K562 (cell line): ENCODE measurements at regions not wholly inside any gene's neighbourhood (a gene's known extent, or its start where the extent isn't known, plus 50 kb on each side); places are given as distances from the start of the nearest gene placed in this dataset.

ENCODE experiments used
- C11orf30 ChIP-seq: fragments of 450-650 bp; IDR thresholded peaks from 2 replicates; pipeline ENCODE4 v1.6.1; 2016; ENCODE audit warnings: low read depth, mild to moderate bottlenecking
- HOXB6 ChIP-seq: fragments of 250-450 bp; sonication (Bioruptor Pico); IDR thresholded peaks from 2 replicates; pipeline ENCODE4 v1.5.1; 2022; ENCODE audit warnings: mild to moderate bottlenecking, borderline replicate concordance
- MAFG ChIP-seq: fragments of 450-650 bp; conservative IDR thresholded peaks from 2 replicates; pipeline ENCODE4 v1.6.1; 2016; ENCODE audit warnings: missing genetic modification characterization, missing compliant biosample characterization
- TRIM24 ChIP-seq, 2 experiments: fragments of 450-650 bp; IDR thresholded peaks; 2 replicates each; pipeline ENCODE4 v1.6.1; 2016
- VEZF1 ChIP-seq: fragments of 200-800 bp; sonication (Bioruptor generic); IDR thresholded peaks from 2 replicates; pipeline ENCODE4 v1.6.1; 2017; ENCODE audit warnings: missing genetic modification characterization, missing compliant biosample characterization
- ZBTB17 ChIP-seq: fragments of 450-650 bp; formaldehyde crosslinking; IDR thresholded peaks from 2 replicates; pipeline ENCODE4 v1.4.0; 2020; ENCODE audit warnings: mild to moderate bottlenecking
- ZNF239 ChIP-seq: fragments of 250-450 bp; sonication (Bioruptor Pico); IDR thresholded peaks from 2 replicates; pipeline ENCODE4 v1.4.0; 2020; ENCODE audit warnings: mild to moderate bottlenecking
- ZNF282 ChIP-seq: sonication (generic); formaldehyde crosslinking; IDR thresholded peaks from 2 replicates; pipeline ENCODE4 v1.8.1; 2023; ENCODE audit warnings: missing genetic modification reagents
- TF ChIP-seq, protein P1 (sequence below): fragments of 450-650 bp; IDR thresholded peaks from 2 replicates; pipeline ENCODE4 v1.6.1; 2016; ENCODE audit warnings: mild to moderate bottlenecking, moderate library complexity
- TF ChIP-seq, protein P2 (sequence below), 2 experiments: fragments of 150-350 bp in 1 of 2; IDR thresholded peaks; 2 replicates each; pipeline ENCODE4 v1.6.1; 2012 to 2016; ENCODE audit warnings: low read depth in 2 of 2, low read length in 2 of 2, mild to moderate bottlenecking in 1 of 2, moderate library complexity in 1 of 2

- TF ChIP-seq, protein P1, sequence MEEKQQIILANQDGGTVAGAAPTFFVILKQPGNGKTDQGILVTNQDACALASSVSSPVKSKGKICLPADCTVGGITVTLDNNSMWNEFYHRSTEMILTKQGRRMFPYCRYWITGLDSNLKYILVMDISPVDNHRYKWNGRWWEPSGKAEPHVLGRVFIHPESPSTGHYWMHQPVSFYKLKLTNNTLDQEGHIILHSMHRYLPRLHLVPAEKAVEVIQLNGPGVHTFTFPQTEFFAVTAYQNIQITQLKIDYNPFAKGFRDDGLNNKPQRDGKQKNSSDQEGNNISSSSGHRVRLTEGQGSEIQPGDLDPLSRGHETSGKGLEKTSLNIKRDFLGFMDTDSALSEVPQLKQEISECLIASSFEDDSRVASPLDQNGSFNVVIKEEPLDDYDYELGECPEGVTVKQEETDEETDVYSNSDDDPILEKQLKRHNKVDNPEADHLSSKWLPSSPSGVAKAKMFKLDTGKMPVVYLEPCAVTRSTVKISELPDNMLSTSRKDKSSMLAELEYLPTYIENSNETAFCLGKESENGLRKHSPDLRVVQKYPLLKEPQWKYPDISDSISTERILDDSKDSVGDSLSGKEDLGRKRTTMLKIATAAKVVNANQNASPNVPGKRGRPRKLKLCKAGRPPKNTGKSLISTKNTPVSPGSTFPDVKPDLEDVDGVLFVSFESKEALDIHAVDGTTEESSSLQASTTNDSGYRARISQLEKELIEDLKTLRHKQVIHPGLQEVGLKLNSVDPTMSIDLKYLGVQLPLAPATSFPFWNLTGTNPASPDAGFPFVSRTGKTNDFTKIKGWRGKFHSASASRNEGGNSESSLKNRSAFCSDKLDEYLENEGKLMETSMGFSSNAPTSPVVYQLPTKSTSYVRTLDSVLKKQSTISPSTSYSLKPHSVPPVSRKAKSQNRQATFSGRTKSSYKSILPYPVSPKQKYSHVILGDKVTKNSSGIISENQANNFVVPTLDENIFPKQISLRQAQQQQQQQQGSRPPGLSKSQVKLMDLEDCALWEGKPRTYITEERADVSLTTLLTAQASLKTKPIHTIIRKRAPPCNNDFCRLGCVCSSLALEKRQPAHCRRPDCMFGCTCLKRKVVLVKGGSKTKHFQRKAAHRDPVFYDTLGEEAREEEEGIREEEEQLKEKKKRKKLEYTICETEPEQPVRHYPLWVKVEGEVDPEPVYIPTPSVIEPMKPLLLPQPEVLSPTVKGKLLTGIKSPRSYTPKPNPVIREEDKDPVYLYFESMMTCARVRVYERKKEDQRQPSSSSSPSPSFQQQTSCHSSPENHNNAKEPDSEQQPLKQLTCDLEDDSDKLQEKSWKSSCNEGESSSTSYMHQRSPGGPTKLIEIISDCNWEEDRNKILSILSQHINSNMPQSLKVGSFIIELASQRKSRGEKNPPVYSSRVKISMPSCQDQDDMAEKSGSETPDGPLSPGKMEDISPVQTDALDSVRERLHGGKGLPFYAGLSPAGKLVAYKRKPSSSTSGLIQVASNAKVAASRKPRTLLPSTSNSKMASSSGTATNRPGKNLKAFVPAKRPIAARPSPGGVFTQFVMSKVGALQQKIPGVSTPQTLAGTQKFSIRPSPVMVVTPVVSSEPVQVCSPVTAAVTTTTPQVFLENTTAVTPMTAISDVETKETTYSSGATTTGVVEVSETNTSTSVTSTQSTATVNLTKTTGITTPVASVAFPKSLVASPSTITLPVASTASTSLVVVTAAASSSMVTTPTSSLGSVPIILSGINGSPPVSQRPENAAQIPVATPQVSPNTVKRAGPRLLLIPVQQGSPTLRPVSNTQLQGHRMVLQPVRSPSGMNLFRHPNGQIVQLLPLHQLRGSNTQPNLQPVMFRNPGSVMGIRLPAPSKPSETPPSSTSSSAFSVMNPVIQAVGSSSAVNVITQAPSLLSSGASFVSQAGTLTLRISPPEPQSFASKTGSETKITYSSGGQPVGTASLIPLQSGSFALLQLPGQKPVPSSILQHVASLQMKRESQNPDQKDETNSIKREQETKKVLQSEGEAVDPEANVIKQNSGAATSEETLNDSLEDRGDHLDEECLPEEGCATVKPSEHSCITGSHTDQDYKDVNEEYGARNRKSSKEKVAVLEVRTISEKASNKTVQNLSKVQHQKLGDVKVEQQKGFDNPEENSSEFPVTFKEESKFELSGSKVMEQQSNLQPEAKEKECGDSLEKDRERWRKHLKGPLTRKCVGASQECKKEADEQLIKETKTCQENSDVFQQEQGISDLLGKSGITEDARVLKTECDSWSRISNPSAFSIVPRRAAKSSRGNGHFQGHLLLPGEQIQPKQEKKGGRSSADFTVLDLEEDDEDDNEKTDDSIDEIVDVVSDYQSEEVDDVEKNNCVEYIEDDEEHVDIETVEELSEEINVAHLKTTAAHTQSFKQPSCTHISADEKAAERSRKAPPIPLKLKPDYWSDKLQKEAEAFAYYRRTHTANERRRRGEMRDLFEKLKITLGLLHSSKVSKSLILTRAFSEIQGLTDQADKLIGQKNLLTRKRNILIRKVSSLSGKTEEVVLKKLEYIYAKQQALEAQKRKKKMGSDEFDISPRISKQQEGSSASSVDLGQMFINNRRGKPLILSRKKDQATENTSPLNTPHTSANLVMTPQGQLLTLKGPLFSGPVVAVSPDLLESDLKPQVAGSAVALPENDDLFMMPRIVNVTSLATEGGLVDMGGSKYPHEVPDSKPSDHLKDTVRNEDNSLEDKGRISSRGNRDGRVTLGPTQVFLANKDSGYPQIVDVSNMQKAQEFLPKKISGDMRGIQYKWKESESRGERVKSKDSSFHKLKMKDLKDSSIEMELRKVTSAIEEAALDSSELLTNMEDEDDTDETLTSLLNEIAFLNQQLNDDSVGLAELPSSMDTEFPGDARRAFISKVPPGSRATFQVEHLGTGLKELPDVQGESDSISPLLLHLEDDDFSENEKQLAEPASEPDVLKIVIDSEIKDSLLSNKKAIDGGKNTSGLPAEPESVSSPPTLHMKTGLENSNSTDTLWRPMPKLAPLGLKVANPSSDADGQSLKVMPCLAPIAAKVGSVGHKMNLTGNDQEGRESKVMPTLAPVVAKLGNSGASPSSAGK: 0 out of 2 replicates have a peak, but pooled peaks have one; percentile 12
- no peak for TF ChIP-seq HOXB6 (CRISPR knock-in tag)
- TF ChIP-seq, protein P2, sequence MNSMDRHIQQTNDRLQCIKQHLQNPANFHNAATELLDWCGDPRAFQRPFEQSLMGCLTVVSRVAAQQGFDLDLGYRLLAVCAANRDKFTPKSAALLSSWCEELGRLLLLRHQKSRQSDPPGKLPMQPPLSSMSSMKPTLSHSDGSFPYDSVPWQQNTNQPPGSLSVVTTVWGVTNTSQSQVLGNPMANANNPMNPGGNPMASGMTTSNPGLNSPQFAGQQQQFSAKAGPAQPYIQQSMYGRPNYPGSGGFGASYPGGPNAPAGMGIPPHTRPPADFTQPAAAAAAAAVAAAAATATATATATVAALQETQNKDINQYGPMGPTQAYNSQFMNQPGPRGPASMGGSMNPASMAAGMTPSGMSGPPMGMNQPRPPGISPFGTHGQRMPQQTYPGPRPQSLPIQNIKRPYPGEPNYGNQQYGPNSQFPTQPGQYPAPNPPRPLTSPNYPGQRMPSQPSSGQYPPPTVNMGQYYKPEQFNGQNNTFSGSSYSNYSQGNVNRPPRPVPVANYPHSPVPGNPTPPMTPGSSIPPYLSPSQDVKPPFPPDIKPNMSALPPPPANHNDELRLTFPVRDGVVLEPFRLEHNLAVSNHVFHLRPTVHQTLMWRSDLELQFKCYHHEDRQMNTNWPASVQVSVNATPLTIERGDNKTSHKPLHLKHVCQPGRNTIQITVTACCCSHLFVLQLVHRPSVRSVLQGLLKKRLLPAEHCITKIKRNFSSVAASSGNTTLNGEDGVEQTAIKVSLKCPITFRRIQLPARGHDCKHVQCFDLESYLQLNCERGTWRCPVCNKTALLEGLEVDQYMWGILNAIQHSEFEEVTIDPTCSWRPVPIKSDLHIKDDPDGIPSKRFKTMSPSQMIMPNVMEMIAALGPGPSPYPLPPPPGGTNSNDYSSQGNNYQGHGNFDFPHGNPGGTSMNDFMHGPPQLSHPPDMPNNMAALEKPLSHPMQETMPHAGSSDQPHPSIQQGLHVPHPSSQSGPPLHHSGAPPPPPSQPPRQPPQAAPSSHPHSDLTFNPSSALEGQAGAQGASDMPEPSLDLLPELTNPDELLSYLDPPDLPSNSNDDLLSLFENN (IDR thresholded peaks at IDR 0.05; ENCODE audit: low read depth in 2 of 2, low read length in 2 of 2): no peak
- no peak for TF ChIP-seq VEZF1 (CRISPR knock-in tag)
- TF ChIP-seq ZNF282 (CRISPR knock-in tag): no peak
- TF ChIP-seq ZBTB17 (CRISPR knock-in tag): no peak
- TF ChIP-seq MAFG (tag): peak; percentile 99
- peak in 1 of 2 experiments; percentile 23; a peak in 1 of 4 replicates for TF ChIP-seq TRIM24 (IDR thresholded peaks at IDR 0.05)
- TF ChIP-seq C11orf30: peak; percentile 92
- no peak for TF ChIP-seq ZNF239 (CRISPR knock-in tag)
Observed at GRCh38 chr1:185483664-185484450, 166.8 kb upstream of the IVNS1ABP start (continued).
